Sigmoid colon (tissue), 6 donors: ENCODE measurements at regions not wholly inside any gene's neighbourhood (a gene's known extent, or its start where the extent isn't known, plus 50 kb on each side); places are given as distances from the start of the nearest gene placed in this dataset.

Source experiments
- DNase-seq: peaks from one replicate; pipeline ENCODE4 v3.0.0-alpha.2; 2019
- H3K27ac ChIP-seq, 4 donors: fragments of 200-600 bp; sonication (generic); one replicate each; pipeline ENCODE4 v1.5.1; 2016 to 2019; ENCODE audit warnings: mild to moderate bottlenecking in 1 of 4
- H3K27me3 ChIP-seq, 3 donors: fragments of 200-600 bp; sonication (generic); one replicate each; pipeline ENCODE4 v1.5.1; 2019; ENCODE audit warnings: mild to moderate bottlenecking in 1 of 3
- H3K36me3 ChIP-seq, 4 donors: fragments of 200-600 bp; sonication (generic); one replicate each; pipeline ENCODE4 v1.5.1; 2016 to 2019
- H3K4me1 ChIP-seq, 4 donors: fragments of 200-600 bp; sonication (generic); one replicate each; pipeline ENCODE4 v1.5.1; 2017 to 2019
- H3K4me3 ChIP-seq, 4 donors: fragments of 200-600 bp; sonication (generic); one replicate each; pipeline ENCODE4 v1.5.1; 2017 to 2019; ENCODE audit warnings: mild to moderate bottlenecking in 2 of 4, moderate library complexity in 1 of 4
- H3K9me3 ChIP-seq, 4 donors: fragments of 200-600 bp in 3 of 4; sonication (generic) in 3 of 4; one replicate each; pipeline versions ENCODE4 v1.5.1 to v1.6.1; 2013 to 2019
- EP300 ChIP-seq, 4 donors: sonication (generic); formaldehyde crosslinking; IDR thresholded peaks; one replicate each; pipeline ENCODE4 v1.6.1; 2017; ENCODE audit warnings: antibody characterized with exemption in 4 of 4
- POLR2A ChIP-seq, 2 donors: fragments of 450-650 bp; IDR thresholded peaks; one replicate each; pipeline ENCODE4 v1.6.1; 2016; ENCODE audit warnings: antibody characterized with exemption in 2 of 2, mild to moderate bottlenecking in 2 of 2, moderate library complexity in 2 of 2
- POLR2AphosphoS5 ChIP-seq, 4 donors: sonication (generic); formaldehyde crosslinking; IDR thresholded peaks; one replicate each; pipeline ENCODE4 v1.6.1; 2017; ENCODE audit warnings: antibody characterized with exemption in 4 of 4
- WGBS, 2 donors: extraction: QIAGEN DNeasy Blood & Tissue Kit; methylation state at CpG; one replicate each; pipeline ENCODE4 v1.1.7; 2013; 5-methylcytosine and 5-hydroxymethylcytosine counted together
- intact Hi-C: fragments of 100-400 bp; cut with DNase I; formaldehyde crosslinking; loops from one replicate; pipeline ENCODE4 v1.15.1; 2023
- TF ChIP-seq, protein P1 (sequence below), 4 experiments: fragments of 450-650 bp in 3 of 4; fragments of 200-600 bp in 1 of 4; IDR thresholded peaks; one replicate each; pipeline ENCODE4 v1.5.1; 2016 to 2019; ENCODE audit warnings: antibody characterized with exemption in 4 of 4, mild to moderate bottlenecking in 3 of 4, moderate library complexity in 2 of 4
- donor health status: healthy with polysubstance abuse.
- donor health status: healthy.

DNA sequence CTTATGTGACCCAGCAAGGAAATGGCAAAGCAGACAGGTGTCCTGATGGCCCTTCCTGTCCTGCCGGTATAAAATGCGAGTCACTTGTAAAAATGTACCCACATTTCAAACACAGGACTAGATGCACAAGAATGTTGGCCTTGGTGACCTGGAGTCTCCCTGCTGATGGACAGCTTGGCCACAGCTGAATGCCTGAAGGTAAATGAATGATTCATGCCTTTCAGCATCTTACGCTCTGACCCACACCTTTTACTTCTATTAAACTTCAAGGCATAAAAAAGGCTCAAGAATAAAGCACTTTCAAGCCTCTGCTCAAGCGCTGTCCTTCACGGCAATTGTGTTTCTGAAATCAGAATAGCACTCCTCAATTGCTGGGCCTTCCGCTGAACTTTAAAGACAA lies 228.0 kb upstream of the SLCO3A1 start:
- 87 to 93% methylated on average over 6 of the region's 6 CpGs for whole genome bisulfite sequencing, 2 donors
- intact Hi-C loops: no loop called here
- Histone ChIP-seq H3K27me3 (no peaks in the 10 kb centered on the region), H3K9me3 (no peaks in the 10 kb centered on the region), H3K4me3 (no peak overlapping the region), H3K36me3 (no peaks in the 10 kb centered on the region), H3K4me1 (peaks cover 0 to 24% (median 17%) of the 10 kb centered on the region in 4 donors), H3K27ac (no peak overlapping the region)
- DNase-seq: no peak
- TF ChIP-seq, protein P1, sequence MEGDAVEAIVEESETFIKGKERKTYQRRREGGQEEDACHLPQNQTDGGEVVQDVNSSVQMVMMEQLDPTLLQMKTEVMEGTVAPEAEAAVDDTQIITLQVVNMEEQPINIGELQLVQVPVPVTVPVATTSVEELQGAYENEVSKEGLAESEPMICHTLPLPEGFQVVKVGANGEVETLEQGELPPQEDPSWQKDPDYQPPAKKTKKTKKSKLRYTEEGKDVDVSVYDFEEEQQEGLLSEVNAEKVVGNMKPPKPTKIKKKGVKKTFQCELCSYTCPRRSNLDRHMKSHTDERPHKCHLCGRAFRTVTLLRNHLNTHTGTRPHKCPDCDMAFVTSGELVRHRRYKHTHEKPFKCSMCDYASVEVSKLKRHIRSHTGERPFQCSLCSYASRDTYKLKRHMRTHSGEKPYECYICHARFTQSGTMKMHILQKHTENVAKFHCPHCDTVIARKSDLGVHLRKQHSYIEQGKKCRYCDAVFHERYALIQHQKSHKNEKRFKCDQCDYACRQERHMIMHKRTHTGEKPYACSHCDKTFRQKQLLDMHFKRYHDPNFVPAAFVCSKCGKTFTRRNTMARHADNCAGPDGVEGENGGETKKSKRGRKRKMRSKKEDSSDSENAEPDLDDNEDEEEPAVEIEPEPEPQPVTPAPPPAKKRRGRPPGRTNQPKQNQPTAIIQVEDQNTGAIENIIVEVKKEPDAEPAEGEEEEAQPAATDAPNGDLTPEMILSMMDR (IDR thresholded peaks at IDR 0.05): no peak
- TF ChIP-seq EP300 (IDR thresholded peaks at IDR 0.05) (no peak), POLR2A (IDR thresholded peaks at IDR 0.05) (no peak), POLR2AphosphoS5 (IDR thresholded peaks at IDR 0.05) (no peak)

DNA sequence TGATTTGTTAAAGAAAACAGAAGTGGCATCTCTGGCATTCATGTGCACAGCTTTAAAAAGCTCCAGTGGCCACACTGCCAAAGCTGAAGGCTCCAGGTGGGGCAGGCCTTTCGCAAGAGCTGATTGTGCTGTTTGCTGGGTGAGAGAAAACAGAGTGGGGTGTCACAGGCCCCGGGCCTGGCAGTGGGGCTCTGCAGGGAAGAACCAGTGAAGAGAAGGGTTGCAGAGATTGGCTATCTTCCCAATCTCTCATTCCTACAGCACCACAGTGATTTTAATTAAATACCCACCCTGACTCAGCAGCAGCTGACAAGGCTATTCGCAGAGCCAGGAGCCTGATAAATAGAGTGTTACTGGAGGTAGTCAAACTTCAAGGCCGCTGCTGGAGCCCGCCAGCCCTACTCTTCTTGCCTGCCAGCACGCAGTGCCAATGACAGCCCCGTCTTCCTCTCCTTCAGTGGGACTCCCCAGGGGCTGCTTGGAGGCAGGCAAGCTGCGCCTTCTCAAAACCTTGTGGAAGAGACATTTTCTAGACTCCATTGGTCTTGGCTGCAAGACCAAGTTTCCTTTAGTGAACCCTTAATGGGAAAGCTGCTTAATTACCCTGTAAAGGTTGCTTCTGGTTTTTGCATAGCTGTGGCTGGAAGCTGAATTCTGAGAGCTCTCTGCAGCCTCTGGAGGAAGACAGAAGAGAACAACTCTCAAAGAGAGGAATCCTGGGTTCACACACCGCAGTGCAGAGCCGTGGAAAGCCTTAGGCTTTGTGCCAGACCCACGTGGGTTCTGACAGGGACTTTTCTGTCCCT lies 225.8 kb upstream of the SLCO3A1 start:
- H3K9me3 ChIP-seq: no peaks in the 10 kb centered on the region
- 74 to 85% methylated on average over 11 of the region's 11 CpGs for WGBS, 2 donors
- H3K4me3 ChIP-seq: no peak overlapping the region
- TF ChIP-seq POLR2A (IDR thresholded peaks at IDR 0.05) (no peak), POLR2AphosphoS5 (IDR thresholded peaks at IDR 0.05) (peak; percentile 52 to 83 (median 61)), EP300 (IDR thresholded peaks at IDR 0.05) (no peak)
- TF ChIP-seq, protein P1 (IDR thresholded peaks at IDR 0.05): no peak
- intact Hi-C loops: no loop called here
- no peaks in the 10 kb centered on the region for H3K36me3 ChIP-seq
- peaks cover 0 to 24% (median 16%) of the 10 kb centered on the region in 4 donors for H3K4me1 ChIP-seq
- no peaks in the 10 kb centered on the region for H3K27me3 ChIP-seq
- H3K27ac ChIP-seq: peak overlapping the region; percentile 37 to 72 (median 67)
- DNase-seq: peak; percentile 80

DNA sequence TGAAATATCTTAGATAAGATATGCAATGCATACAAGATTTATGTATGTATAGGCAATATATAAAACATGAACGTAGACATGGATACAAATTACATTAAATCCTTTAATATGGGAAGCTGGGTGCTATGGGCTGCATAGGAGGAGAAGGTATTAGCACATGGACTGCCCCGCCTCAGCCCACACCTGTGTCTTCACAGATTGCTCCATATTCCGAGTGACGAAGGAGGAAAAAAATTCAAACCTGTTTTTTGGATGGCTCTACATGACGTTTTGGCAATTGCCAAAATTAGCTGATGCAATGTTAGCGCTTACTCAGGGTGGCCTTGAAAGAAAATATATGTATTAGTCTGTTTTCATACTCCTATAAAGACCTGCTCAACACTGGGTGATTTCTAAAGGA lies 223.4 kb upstream of the SLCO3A1 start:
- 73 to 87% methylated on average over 6 of the region's 6 CpGs for WGBS, 2 donors
- Histone ChIP-seq H3K4me3 (no peak overlapping the region), H3K9me3 (no peaks in the 10 kb centered on the region), H3K27ac (no peak overlapping the region), H3K4me1 (peaks cover 0 to 24% (median 16%) of the 10 kb centered on the region in 4 donors), H3K27me3 (no peaks in the 10 kb centered on the region), H3K36me3 (no peaks in the 10 kb centered on the region)
- intact Hi-C loops: no loop called here
- DNase-seq: no peak
- TF ChIP-seq POLR2AphosphoS5 (IDR thresholded peaks at IDR 0.05): no peak
- TF ChIP-seq, protein P1 (IDR thresholded peaks at IDR 0.05): no peak
- no peak for TF ChIP-seq POLR2A (IDR thresholded peaks at IDR 0.05)

DNA sequence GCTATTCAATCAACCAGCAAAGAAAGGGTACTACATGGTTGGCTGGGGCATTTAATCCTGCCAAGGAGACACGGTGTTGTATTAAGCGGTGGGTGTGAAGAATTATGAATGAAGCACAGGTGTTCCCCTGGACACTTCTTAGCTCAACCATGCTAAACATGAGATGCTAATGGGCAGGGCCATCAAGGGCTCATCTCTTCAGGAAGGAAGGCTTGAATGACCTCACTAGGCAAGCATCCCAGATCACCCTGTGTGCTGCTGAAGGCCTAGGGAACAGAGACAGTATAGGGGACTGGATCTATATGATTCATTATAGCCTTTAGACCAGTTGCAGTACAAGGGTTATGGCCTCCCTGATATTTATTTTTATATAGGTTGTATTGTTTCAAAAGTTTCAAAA lies 221.3 kb upstream of the SLCO3A1 start:
- intact Hi-C loops: no loop called here
- 89 to 94% methylated on average over 2 of the region's 2 CpGs for WGBS, 2 donors

More for the DNA sequence above, 221.3 kb upstream of the SLCO3A1 start:
- TF ChIP-seq EP300 (IDR thresholded peaks at IDR 0.05) (no peak), POLR2AphosphoS5 (IDR thresholded peaks at IDR 0.05) (no peak), POLR2A (IDR thresholded peaks at IDR 0.05) (no peak)
- TF ChIP-seq, protein P1 (IDR thresholded peaks at IDR 0.05): no peak
- no peak for DNase-seq
- H3K9me3 ChIP-seq: no peaks in the 10 kb centered on the region
- no peak overlapping the region for H3K27ac ChIP-seq
- H3K4me3 ChIP-seq: no peak overlapping the region
- H3K4me1 ChIP-seq: peaks cover 0 to 17% (median 13%) of the 10 kb centered on the region in 4 donors
- no peaks in the 10 kb centered on the region for H3K36me3 ChIP-seq
- H3K27me3 ChIP-seq: no peaks in the 10 kb centered on the region
